Activated T-helper 1 cell treated with anti-CD3 and anti-CD28 coated beads, Interleukin-2, amount 50 U/mL, for 16 hours (primary cell): ENCODE measurements at regions not wholly inside any gene's neighbourhood (a gene's known extent, or its start where the extent isn't known, plus 50 kb on each side); places are given as distances from the start of the nearest gene placed in this dataset.

ENCODE experiments used
- DNase-seq, 2 donors: peaks; one replicate each; pipeline ENCODE4 v3.0.0-alpha.2; 2020; ENCODE audit warnings: low read depth in 1 of 2, low spot score in 1 of 2

- DNase-seq, result no peak
These were observed 276.8 kb downstream of the BRD1 start for GRCh38 chr22:49550766-49551362.

DNA sequence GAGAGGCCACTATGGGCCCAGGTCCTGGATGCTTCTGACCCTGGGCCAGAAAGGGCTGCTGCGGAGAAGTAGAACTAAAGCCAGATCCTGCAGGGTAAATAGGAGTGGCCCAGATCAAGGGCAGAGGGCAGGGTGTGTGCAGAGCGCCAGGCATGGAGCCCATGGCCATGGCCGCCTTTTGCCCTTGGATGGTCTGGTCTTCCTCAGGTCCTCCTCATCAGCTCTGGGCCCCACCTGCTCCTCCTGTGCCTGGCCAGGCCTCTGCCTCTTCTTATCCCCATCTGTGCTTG lies 277.6 kb downstream of the BRD1 start:
- no peak for DNase-seq

DNA sequence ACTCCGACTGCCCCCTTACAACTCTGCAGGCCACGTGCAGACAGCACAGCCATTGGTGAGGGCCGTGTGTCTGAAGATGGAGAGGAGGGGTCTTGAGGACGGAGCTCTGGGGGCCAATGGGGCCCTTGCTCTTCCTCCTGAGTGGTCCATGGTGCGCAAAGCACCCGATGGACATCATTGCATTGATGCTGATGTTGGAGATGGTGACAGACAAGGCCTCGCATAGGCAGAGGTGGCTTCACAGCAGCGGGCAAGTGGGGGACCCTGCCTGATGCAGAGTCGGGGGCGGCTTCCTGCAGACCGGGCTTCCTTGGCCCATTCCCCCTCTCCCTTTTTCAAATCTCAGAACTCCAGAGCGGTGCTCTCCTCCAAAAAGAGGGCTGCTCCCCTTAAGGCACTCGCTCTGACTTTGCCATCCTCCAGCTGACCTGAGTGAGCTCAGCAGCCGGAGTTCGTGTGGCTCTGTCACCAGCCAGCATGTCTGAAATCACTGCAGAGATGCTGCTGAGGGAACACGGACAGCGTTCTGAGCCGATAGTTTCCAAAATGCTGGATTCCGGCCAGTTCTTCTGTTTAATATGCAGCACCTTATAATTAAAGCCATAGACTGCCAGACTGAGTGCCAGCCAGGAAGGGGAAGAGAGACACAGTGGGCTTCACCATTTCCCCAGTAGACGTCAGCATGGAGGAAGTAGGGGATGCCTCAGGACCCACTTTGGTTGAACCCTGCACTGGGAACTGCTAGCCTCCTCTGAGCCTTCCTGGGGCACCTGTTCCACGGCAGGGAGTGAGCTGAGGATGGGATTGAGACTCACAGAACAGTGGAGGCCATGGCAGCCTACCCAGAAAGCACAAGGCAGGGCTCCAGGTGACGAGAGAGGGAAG lies 278.2 kb downstream of the BRD1 start:
- no peak for DNase-seq

DNA sequence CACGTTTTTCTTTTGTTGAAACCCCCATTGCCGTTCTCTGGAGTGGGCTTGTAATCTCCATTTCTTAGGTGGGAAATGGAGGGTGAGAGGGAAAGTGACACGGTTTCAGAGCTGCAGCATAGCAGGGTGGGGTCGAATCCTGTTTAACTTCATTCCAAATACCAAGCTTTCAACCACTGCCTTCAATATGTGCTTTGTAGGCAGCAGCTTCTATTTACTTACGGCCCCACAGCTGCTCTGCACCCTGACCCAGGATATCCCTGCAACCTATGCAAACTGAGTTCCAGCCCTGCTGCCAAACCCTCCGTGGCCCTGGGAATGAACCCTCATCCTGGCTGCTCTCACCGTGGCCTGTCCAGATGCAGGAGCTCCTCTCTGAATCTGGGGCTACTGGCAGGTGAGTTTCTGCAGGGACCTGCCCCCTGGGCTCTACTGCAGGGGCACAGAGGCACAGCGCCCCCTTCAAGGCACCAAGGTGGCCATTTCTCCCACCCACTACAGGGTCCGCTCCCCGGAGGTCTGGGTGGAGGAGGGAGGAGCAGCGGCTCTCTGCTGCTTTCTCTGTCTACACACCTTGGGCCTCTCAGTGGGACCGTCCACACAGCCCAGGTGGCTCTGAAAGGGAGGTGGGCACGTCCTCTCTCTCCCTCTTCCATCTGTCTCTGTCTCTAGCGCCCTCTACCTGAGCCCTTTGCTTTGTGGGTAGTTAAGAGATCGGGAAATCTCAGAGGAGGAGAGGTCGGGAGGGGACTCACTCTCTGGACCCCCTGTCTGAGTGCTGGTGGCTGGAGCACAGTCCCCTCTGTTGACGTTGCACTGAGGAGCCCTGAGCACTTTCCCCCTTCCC lies 279.1 kb downstream of the BRD1 start:
- DNase-seq, result no peak

DNA sequence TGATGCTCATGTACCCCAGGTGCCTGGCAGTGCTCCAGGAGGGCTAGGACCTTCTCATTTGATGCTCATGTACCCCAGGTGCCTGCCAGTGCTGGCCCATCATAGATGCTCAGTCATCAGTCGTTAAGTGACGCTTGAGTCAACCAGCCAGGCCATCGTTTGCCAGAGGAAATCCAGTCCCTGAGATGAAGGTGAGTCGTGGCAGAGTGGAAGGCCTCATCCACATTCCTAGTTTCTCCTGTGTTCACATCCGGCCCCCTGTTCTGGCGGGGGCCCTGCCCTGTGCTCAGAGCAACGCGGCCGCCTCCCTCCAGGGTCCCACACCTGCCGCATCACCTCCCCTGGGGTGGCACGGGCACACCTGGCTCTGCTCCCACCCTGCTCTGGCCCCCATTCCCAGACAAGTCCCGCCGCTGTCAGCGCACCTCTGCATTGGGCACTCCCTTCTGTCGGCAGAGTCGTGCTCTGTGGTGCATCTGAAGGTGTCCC lies 279.9 kb downstream of the BRD1 start:
- no peak for DNase-seq

GRCh38 chr22:49546811-49547585 lies 280.7 kb downstream of the BRD1 start:
- DNase-seq, result no peak

- no peak for DNase-seq
These were observed 282.1 kb downstream of the BRD1 start for GRCh38 chr22:49545606-49546005.

- no peak for DNase-seq
These were observed 283.4 kb downstream of the BRD1 start for GRCh38 chr22:49544286-49544685.

DNA sequence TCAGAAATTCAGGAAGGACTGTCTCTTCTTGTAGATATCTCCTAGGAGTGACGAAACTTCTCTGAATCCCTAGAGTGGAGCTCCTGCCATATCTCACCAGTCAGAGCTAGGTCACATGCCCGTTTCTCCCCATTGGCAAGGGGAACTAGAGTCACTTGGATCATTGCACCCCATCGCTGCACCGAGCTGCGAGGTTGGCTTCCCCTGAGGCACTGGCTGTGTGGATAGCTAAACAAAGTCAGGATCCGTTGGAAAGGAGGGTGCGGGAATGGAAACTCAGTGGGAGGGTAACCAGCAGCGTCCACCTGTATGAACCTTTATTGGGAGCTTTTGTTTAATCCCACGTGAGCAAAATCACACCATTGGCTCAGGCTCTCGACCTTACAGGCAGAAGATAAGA lies 283.8 kb downstream of the BRD1 start:
- no peak for DNase-seq

DNA sequence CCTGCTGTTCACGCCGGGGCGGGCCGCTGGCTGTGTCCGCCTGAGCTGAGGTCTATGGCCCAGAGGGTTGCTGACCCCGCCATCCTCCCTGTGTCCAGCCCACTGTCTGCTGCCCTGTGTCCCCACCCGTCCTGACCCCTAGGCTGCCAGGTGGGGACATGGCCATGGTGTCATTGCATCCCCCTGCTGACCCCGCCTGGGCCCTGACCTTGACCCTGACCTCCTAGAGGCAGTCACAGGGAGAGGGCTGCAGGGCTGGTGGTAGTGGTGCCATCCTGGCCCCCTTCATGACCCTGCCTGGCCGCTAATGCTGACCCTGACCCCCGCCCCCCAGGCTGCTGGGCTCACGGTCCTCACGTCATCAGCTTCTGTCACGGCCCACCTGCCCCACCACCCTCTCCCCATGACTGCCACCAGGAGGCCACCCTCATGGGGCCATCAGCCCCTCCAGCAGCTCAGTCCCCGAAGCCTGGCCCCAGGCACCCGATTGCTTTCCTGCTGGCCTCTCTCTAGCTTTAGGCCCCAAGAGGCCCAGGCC lies 285.9 kb downstream of the BRD1 start:
- DNase-seq, result no peak

DNA sequence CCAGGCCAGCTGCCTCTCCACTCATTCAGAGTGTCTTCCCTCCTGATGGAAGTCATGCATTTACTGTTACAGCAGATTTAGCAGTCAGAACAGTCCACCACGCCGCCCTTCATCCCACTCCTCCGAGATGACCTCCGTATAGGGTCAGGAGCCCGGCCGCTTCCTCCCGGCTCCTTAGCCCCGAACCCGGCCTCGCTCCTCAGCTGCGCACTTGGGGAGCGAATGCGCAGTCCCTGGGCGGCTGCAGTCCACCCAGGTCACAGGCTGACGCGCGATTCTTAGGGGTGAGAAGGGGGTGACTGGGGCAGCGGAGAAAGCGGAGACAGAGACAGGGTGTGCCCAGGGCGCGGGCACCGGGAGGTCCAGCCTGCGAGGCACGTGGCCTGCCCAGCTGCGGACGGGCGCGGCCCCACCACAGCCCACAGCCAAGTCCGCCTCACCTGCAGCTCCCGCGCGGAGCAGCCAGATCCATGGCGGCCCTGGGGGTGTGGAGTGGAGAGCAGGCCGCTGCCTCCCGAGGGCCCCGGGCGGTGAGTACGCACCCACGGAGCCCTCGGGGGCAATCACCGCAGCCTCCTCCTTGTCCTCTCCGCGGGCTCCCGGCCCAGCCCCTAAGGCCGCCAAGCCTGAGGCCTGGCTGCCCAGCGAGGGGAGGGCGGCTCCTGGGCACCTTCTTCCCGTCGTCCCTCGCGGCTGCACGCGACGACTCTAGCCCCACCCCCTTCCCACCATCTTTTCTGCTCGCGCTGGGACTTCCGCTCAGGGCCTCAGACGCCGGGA lies 286.6 kb downstream of the BRD1 start:
- DNase-seq, result no peak

- DNase-seq, result no peak
These were observed 287.4 kb downstream of the BRD1 start for GRCh38 chr22:49540084-49540912.

DNA sequence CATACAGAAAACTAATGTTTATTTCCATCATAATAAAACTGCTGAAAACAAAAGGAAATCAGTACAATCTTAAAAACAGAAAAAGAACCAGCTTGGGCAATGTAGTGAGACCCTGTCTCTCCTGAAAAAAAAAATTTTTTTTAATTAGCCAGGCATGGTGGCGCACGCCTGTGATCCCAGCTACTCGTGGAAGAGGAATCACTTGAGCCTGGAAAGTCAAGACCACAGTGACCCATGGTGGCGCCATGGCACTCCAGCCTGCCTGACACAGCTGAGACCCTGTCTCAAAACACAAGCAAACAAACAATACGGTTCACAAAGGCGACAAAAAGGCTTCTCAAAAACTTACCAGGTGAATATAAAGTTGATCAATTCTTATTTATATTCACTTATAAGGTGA lies 289.7 kb downstream of the BRD1 start:
- DNase-seq, result no peak

GRCh38 chr22:49536571-49537131 lies 291.0 kb downstream of the BRD1 start:
- no peak for DNase-seq

GRCh38 chr22:49535527-49536125 lies 292.0 kb downstream of the BRD1 start:
- no peak for DNase-seq

DNA sequence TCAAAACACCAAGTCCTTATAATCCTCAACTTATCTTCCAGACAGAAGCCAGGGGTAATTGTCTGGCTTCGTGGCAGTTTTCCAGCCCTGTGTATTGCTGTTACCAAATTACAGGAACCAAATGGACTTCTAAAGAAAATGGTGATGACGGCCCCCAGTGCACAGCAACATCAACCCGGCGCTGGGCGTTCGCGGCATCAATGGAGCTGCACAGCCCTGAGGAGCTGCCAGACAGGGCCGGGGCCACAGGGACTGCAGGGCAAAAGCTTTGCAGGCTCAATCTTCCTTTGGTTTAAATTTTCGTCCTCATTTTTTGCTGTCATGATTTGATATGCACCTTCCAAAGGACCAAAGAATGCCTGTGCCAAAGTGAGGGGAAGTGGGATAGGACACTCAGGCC lies 292.5 kb downstream of the BRD1 start:
- DNase-seq, result no peak

- DNase-seq, result no peak
These were observed 293.3 kb downstream of the BRD1 start for GRCh38 chr22:49534386-49534785.

- no peak for DNase-seq
These were observed 293.8 kb downstream of the BRD1 start for GRCh38 chr22:49533886-49534285.
